ENCODE measurements at regions not wholly inside any gene's neighbourhood (a gene's known extent, or its start where the extent isn't known, plus 50 kb on each side); places are given as distances from the start of the nearest gene placed in this dataset.

DNA sequence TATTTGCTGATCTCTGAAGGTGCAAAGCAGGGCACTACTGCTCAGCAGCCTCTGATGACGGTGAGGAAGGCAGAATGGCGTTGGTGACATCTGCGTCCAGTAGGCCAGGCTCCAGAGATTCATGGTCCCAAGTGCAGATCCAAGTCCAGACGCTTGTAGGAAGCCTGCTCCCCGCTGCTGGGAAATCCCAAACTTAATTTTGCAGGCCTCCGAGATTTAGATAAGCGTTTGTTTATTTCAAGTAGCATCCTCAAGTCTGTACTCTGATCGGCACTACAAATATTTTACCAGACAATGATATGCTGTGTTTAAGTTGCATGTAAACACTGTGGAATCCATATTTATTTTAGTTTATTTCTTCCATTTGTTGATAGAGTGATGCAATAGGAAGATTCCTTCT lies 244.9 kb upstream of the KLF6 start:
- DNase-seq, result no peak

DNA sequence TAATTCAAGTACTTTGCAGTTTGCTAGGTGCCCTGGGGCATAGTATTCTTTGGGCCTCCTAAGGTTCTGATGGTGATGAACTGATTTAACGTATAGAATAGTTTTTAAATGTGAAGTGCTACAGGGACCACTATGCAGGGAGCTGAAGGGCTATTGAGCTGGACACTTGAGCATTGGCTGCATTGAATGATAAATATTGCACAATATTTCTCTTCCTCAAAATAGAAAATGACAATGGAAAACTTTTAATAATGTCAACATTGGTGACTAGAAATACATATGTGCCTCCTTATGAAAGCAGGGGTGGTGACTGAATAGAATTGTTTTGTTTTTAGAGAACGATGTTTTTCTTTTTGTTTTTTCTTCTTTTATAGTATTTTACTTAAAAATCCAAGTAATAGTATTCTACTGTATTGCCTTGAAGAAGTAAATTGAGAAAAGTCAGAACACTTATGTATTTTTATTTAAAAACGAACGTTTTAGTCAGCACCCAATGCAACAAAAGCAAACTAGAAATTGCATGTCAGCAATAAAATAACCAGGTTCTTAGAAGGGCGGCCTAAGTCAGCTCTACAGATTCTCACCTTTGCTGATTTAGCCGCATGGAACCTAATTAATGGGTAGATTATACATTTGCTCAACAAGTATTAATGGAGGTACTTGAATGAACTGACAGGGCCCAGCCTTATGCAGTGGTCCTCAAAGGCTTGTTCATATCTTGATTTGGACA lies 244.0 kb upstream of the KLF6 start:
- no peak for DNase-seq

DNA sequence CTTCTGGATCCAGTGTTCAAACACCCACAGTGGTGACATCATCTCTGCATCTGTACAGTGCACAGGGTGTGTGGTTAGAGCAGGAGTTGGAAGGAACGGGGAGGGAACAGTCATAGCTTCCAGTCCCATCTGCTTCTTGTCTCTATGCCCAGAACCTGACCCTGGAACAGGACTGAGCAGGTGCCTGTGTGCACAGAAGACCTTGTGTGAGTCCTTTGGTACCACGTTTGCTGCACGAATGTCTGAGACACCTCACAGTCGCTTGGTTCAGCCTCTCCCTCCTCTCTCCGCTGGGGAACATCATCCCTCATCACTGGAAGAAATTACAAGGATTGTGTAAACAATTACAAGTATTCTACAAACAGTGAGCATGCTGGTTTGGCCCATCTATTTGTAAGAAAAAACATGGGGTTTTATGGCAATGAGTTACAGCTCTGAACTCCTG lies 243.0 kb upstream of the KLF6 start:
- DNase-seq, result peak in 1 of 2 experiments; percentile 10

DNA sequence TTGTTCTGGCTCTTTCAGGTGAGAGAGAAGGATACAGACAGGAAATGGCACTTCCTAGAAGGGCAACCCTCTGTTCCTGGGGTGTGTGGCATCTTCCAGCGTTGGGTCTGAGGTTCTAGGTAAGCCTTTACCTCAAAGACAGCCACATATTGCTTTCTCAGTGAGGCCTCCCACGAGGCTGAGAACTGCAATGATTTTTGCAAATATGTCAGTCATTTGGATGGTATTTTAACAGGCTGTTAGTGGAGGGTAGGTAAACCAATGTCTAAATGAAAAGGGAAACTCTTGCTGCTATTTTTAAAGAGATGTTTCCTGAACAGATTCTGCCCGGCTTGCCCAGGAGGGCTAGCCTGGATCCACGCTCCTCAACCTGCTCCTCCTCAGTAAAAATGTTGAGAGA lies 240.3 kb upstream of the KLF6 start:
- no peak for DNase-seq

DNA sequence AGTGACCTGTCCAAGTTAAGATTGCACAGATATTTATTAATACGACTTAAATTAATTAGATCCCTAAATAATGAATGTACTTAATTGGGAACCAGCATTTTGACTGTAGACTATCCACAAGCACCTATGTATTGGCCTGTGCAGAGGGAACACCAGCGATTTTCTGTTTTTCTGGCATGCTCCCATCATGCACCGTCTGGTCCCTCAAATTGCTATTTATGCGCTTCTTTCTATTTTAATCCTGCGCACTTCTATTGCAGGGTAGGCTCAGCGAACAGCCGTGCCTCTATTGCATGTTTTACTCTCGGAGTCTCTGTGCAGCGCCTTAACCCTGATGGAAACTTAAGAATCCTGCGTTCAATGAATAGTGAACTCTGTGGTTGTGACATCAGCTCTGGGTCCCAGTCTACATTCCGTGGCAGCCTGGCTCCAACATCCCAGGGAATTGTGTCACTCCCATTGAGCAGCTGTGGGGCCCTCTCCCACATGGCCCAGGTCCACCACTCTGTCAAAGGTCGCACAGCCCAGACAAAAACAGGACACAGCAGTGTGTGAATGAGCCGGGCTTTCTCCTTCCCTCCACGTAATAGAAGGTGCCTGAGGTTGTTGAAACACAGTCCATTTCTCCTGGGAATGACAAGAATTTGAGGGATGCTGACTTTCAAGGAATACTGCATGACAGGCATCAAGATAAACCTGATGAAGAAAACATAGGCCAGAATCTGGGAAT lies 239.7 kb upstream of the KLF6 start:
- no peak for DNase-seq

DNA sequence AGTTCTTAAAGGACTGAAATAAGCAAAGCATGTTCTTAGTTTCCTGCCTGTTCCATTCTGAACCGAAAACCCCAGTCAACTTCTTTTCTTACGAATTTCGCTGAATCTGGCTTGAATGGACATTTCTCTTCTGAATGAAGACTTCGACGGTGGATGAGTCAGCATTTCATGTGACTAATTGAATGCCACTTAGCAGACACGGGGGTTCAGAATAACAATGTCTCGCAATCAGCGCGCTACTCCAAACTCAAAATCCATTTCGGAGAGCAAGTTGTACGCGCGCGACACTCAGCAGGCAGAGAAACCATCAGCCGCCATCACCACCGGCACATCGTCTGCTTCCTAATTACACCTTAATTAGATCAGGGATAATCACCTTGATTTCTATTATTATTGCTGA lies 239.0 kb upstream of the KLF6 start:
- no peak for DNase-seq

DNA sequence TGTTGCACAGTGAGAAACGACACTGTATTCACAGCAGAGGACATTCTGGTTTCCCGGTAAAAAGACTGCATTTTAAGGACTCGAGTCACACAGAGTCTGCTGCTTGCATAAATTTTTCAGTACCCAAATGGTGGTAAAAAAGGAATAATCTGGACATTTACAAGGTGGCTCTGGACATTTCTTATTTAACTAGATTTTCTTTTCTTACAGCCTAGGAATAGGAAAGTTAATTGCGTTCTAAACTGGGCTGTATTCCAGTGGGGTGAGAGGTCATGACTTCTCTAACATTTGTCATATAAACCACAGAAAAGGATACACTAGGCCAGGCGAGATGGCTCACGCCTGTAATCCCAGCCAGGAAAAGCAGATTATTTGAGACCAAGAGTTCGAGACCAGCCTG lies 237.5 kb upstream of the KLF6 start:
- DNase-seq, result no peak

DNA sequence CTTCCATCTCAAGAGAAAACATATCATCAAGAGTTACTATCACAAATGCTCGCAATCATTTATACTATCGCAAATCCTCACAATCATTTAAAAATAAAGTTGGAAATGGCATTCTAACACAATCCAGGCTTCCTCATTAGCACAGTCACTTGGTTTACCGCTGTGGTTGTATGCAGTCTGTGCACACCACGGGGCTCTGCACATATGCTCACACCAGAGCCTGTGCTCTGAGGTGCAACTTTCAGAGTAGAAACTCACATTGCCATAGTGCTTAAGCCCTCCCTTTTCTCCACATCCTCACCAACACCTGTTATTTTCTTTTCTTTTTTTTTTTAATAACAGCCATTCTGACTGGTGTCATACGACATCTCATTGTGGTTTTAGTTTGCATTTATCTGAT lies 235.6 kb upstream of the KLF6 start:
- no peak for DNase-seq

DNA sequence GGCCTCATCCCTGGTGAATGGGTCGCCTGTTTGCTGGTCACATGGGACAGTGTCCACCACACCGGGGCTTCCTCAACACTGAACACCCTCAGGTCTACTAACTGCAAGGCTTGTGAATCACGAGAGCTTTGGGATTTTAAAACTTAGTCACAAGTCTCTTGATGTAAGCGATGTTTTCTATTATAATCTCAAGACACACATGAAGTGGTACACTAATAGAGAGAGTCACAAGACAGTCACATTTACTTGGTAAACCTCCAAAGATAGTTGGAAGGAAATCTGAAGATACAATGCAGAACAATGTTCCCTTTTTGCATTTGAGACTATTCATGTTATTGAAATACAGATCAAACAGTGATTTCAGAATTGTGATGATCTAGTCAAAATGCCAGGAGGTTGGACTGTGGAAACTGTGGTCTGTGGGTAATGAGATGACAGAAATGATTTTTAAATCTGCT lies 233.1 kb upstream of the KLF6 start:
- no peak for DNase-seq

DNA sequence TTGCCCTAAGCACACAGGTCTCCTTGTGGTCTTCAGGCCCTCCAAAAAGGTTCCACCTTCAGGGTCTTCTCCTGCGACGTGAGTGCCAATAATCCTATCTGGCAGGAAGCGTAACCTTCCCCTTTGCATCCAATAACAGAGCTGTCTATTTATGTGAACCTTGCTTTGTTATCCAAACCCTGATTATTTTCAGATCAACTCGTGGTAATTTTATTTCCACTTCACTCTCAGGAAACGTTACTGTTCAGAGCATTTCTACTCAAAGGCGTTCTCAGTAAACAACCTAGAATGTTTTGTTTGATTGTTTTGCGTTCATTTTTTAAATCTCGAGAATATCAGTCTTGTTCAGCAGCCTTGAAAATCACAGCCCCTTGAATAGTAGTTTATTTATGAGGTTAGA lies 232.3 kb upstream of the KLF6 start:
- DNase-seq, result no peak

DNA sequence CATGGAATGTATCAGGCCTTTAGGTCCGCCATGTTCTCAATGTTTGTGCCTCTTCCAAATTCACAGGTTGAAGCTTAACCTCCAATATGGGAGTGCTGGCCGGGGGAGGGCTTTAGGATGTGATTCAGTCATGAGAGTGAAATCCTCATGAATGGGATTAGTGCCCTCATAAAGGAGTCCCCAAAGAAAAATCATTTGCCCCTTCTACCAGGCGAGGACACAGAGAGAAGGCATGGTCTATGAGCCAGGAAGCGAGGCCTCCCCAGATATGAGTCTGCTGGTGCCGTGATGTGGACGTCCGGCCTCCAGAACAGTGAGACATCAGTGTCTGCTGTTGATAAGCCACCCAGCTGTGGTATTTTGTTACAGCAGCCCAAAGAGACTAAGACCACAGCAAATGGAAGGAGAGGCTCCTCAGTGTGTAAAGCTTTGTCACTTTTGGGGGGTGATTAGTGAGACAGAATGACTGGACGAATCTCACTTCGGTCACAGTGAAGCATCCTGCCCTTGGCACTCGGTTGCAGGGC lies 231.3 kb upstream of the KLF6 start:
- DNase-seq, result no peak

DNA sequence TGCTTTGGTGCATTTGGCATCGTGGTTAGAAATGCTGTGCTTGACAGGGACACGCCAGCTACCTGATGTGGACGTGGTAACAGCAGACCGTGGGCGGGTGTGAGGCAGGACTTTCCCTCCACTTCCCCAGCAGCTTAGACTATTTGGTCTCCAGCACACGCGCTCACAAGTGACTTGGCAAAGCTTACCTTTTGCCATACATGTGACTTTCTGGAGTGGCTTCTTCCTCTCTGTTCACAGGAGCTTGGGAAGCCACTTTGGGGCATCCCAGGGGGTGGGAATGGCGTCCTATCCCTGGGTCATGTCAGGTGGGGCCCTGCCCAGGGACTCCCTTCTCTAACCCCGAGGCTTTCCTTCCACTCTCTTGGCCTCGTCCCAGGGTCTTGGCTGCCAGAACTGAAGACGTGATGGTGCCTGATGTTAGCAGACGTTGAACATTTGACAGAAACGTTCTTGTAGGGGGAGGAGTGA lies 228.7 kb upstream of the KLF6 start:
- DNase-seq, result no peak

DNA sequence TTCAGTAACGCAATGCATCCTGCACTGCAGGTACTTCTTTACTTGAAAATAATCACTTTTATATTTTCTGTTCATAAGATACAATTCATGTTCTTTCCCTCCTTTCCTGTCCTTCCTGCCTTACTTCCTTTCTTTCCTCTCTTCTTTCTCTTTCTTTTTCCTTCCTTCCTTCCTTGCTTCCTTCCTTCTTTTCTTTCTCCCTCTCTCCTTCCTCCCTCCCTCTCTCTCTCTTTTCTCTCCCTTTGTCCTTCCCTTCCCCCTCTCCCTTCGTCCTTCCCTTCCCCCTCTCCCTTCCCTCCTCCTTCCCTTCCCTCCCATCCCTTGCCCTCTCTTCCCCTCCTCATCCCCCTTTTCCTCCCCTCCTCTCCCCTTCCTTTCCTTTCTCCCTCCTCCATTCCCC lies 227.8 kb upstream of the KLF6 start:
- DNase-seq, result no peak

DNA sequence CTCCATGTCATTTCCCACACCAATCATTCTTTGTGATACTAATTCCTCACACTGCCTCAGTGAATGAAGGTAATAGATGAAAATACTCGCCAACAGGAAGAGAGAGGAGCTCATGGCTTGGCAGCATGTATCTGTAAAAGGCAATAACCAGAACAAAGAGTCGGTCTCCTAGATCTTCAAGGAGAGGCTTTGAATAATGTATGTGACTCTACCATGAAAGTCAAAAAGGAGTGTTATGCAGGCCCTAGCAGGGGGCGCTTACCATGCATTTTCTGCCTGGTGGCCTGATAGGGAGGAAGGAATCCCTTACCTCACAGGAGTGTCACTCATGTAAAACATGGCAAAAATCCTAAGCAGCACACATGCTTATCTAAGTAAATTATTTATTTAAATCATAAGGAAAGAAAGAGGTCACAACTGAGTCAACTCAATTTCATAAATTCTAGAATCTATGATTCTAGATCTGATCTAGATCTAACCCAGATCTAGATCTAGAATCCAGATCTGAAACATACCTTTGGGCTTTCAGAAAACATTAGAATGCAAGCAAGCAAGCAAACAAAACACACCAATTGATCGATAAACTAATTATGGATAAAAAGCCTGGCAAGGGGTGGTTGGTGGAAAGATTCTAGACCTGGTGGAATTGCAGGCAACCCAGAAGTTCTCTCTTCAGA lies 226.3 kb upstream of the KLF6 start:
- no peak for DNase-seq

DNA sequence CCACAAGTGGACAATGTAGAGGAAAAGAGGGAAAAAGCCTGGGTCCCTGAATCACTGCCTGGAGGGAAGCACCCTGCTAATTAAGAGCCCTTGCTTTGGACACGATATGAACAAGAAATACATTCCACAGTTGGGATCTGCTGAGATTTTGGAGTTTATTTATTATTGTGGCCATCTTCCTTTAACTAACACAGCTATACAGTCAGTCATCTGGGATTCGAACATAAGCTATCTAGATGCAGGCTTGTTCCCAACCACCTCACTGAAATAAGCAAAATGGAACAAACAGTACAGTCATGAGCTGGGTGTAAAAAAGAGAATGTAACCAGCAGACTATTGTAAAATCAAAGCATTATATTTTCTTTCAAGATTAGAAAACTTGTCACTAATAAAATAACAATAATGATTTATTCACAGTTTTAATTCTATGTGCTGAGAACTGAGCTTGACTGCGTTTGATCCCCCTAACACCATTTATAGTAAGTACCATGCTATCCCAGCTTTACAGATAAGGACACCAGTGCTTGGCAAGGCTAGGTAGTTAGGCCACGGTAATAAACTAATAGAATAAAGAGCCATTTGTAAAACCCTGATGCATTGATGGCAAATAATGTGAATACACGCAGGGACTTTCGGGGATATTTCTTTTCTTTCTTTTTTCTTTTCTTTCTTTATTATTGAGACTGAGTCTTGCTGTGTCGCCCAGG lies 223.8 kb upstream of the KLF6 start:
- DNase-seq, result no peak

DNA sequence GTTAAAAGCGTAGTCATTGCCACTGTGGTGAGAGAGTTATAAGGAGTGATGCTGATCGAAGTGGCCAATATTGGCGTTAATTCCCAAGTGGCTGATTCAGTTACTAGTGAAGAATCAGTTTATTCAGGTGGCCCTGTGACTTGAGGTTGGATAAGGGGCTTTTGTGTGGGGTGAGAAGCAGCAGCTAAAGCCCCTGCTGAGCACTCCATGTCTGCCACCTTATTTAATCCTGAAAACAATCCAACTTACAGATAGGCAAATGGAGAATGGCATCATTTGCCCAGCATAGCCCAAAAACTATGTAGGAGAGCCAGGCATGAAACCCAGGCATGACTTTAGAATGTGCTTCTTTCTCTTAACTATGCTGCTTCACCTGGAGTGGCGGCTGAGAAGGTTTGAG lies 222.8 kb upstream of the KLF6 start:
- DNase-seq, result no peak

DNA sequence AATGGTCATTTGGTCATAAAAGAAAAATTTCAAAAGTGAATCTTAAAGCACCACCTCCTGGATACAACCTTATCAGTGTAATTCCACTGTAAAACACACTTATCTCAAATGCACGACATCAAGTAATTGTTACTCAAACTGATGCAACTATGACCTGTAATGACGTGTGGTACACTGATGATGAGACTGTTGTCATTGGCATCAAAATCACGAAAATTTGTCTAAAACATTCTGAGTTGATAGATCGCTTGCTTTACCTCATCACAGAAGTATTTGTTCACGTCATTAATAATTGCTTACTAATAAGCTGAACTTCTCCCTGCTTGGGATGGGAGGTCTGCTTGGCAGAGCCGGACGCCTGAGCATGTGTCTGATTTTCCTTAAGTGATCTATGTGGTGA lies 221.8 kb upstream of the KLF6 start:
- no peak for DNase-seq

DNA sequence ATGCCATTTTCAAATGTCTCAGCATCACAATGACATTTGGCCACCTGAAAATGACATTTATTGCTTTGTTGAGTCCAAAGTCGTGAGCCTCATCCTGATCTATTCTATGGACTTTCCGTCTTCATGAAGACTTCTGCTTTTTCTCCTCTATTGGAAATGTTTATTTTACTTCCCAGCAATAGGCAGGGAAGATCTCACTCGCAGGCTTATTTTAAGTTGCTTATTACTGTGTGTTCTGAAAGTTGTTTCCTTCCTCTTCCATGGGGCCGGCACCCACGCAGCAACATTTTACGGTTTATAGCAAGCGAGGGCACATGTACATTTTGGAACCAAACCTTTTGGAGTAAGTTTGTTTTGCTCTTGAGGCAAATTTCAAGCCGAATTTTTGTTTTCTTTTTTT lies 221.0 kb upstream of the KLF6 start:
- DNase-seq, result no peak

DNA sequence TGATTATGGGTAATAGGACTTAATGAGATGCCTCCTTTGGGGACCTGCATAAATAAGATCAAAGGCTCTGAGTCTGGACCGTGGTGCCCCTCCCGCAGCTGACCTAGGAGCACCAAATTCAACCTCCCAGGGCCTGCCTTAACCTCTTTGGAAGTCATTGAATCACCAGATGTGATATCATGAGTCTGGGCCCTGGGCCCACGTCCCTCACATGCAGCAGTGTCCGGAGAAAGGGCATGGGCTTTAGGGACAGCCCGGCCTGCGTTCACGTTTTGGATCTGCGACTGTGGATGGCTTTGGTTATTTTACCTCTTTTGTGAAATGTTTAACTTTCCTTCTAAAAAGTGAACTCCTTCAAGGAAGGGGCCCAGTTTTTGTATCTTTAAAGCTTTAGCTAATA lies 220.0 kb upstream of the KLF6 start:
- no peak for DNase-seq

DNA sequence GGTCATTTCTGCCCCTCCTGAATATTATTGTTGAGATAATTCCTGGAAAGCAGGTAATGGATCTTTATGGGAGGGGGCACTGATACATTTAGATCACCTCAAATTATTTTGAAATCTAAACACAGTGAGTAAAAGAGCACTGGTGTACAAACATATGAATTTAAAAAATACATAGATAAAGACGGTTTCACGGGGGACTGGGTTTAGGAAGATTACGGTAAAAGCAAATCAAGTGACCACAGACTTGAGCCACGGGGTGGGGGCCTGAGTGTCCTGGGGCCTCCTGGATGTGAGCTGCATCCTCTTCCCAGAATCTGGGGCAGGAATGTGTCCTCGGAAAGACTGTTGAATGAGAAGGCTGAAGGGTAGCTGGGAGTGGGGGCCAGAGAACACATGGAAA lies 219.1 kb upstream of the KLF6 start:
- DNase-seq, result no peak

DNA sequence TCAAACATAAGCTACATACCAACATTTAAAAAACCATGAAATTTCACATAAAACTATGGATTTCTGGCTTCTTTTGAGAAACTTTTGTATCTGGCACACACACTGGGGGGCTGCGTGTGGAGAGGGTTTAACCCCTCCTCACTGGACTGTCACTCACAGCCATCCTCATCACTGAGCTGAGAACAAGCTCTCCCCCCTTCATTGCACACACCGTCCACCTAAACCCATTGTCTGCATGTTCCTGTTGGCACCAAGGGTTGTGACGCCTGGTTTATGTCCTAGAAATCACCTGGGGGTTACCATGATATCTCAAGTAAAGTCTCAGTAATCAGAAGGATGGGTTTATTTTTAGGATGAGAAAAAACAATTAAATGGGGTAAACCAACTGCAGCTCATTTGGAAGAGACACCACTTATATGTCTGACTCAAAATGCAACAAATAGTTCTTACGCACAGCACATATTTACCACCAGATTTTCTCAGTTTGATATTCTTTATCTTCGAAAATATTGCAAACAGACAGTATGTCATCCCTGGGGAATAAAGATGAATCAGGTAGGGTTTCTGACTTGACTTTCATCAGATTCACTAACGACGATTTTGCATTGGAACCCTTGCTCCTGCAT lies 218.5 kb upstream of the KLF6 start:
- no peak for DNase-seq

DNA sequence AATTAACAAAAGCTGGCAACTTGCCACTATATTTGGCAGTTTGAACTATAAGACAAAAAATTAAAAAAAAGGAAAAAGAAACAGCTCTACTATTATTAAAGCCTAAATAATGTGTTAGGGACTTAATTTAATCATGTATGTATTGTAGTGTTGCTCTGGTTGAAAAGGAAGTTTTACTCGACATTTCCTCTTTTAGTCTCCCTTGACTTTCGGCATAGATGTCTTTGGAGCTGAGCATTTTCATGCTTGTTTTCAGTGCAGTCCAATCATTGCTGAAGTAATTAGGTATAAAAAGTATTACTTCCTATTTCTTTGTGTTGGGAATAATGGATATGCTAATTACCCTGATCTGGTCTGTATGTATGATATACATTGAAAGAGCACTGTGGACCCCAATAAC lies 216.8 kb upstream of the KLF6 start:
- DNase-seq, result no peak

DNA sequence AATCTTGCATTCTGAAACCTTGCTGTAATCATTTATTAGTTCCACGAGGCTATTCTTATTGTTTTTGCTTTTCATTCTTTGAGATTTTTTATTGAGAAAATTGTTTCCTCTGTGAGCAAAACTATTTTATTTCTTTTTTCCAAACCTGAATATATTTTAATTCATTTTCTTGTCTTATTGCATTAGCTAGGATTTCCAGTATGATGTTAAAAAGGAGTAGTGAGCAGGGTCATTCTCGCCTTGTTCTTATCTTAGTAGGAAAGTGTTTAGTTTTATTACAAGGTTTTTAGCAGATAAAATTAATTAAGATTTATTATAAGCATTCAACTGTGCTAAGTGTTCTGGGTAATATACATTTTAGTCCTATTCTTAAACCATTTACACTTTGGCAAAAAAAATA lies 214.6 kb upstream of the KLF6 start:
- DNase-seq, result no peak
